ENCODE measurements at regions not wholly inside any gene's neighbourhood (a gene's known extent, or its start where the extent isn't known, plus 50 kb on each side); places are given as distances from the start of the nearest gene placed in this dataset.
"Not testable (repeated sequence)": the region's sequence is repeated elsewhere in the genome, so short reads cannot be mapped to it uniquely, and the experiment has no call there.

DNA sequence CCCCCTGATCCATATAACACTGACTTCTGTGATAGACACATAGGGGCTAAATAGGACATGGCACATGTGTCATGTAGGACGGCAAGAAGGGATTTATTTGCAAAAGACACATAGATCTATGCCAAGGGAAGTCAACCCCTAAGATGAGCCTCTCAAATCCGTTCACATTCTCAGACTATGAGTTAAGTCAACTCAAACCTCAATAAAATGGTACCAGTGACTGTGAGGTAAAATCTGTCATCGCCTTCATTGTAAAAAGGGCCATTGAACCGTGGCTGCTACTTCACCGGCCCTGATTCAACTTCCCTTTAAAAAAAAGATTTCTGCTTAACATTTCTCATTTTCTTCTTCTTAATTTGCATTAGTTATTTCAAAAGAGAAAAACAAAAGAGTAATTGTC is 144.0 kb downstream of the ZNF281 start:
- no peaks in the 10 kb centered on the region for H3K4me1 Mint-ChIP-seq
- no peaks in the 10 kb centered on the region for H3K36me3 Mint-ChIP-seq
- no peak overlapping the region for H3K27ac Mint-ChIP-seq
- CTCF ChIA-PET = interaction anchor here (1.2 kb wide), 1 partner anchor 10 kb away, joined by 3 read pairs; no protein-coding TSS in a partner anchor
- no peaks in the 10 kb centered on the region for H3K9me3 Mint-ChIP-seq
- DNase-seq = no peak
- H3K27me3 Mint-ChIP-seq = peaks cover 4% of the 10 kb centered on the region
- H3K4me3 Mint-ChIP-seq = no peak overlapping the region

DNA sequence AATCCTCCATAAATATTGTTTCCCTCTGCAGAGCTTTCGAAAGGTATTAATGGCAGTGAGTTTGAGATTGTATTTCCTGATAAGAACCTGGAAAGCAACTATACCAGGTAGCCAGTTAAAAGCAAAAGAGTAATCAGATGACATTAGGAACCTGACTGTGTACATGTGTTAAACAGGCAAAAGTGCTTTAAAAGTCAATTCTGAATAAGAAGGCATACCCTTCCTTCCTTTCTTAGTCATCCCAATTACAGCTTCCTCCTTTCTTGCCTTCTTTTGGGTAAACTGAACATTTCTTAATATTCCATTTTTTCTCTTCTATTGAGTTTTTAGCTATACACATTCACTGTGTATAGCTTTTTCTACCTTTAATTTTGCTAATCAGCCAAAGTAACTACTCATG is 144.7 kb downstream of the ZNF281 start:
- CTCF ChIA-PET = no interaction called here
- H3K27ac Mint-ChIP-seq = no peak overlapping the region
- no peak overlapping the region for H3K4me3 Mint-ChIP-seq
- no peaks in the 10 kb centered on the region for H3K9me3 Mint-ChIP-seq
- peaks cover 4% of the 10 kb centered on the region for H3K27me3 Mint-ChIP-seq
- H3K4me1 Mint-ChIP-seq = no peaks in the 10 kb centered on the region
- no peaks in the 10 kb centered on the region for H3K36me3 Mint-ChIP-seq
- no peak for DNase-seq

DNA sequence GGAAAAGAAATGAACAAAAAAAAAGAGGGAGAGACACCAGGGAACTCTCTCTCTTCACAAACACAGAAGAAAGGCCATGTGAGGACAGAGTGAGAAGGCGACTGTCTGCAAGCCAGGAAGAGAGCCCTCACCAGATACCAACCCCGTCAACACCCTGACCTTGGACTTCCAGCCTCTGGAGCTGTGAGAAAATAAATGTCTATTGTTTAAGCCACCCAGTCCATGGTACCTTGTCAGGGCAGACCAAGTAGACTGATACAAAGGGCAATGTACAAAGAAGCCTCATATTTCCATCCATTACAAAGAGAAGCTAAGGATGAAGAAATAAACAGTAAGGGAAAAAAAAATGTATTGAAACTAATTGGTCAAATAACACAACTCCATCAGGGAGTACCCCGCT is 146.6 kb downstream of the ZNF281 start:
- CTCF ChIA-PET = interaction anchor here (0.6 to 1.5 kb wide), 6 partner anchors 16 to 225 kb away, joined by 3 to 4 read pairs (median 3); no protein-coding TSS in a partner anchor
- H3K4me3 Mint-ChIP-seq = no peak overlapping the region
- H3K36me3 Mint-ChIP-seq = no peaks in the 10 kb centered on the region
- H3K9me3 Mint-ChIP-seq = no peaks in the 10 kb centered on the region
- H3K27ac Mint-ChIP-seq = no peak overlapping the region
- no peak for DNase-seq
- H3K4me1 Mint-ChIP-seq = no peaks in the 10 kb centered on the region
- peaks cover 4% of the 10 kb centered on the region for H3K27me3 Mint-ChIP-seq

DNA sequence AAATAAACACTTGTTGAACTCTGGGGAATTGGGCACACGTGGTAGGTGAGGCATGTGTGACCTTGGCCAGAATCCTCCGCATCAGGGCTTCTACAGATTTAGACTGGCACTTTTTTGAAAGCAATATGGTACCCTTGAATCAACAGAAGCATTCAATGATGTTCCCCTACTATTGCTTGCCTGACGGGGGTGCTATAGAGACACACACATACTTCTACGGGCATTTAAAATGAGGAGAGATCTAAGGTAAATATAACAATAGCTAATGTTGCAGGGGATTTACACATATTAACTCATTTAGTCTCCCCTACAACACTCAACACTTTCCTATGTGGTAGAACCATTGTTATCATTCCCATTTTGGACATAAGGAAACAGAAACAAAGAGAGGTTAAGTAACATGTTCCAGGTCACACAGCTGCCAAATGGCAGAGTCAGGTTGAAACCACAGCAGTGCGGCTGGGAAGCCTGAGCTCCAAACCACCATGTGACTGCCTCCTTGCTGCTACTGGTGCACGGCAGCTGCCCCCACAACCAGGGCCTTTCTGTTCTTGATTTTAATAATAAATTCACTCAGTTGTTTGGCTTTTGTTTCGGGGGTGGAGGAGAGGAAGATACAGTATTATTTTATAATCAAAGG is 147.4 kb downstream of the ZNF281 start:
- no peaks in the 10 kb centered on the region for H3K36me3 Mint-ChIP-seq
- H3K4me3 Mint-ChIP-seq = no peak overlapping the region
- DNase-seq = no peak
- H3K27ac Mint-ChIP-seq = no peak overlapping the region
- CTCF ChIA-PET = interaction anchor here (0.6 to 1.5 kb wide), 4 partner anchors 19 to 226 kb away, joined by 3 to 4 read pairs (median 3); no protein-coding TSS in a partner anchor
- H3K4me1 Mint-ChIP-seq = no peaks in the 10 kb centered on the region
- peaks cover 4% of the 10 kb centered on the region for H3K27me3 Mint-ChIP-seq
- no peaks in the 10 kb centered on the region for H3K9me3 Mint-ChIP-seq

DNA sequence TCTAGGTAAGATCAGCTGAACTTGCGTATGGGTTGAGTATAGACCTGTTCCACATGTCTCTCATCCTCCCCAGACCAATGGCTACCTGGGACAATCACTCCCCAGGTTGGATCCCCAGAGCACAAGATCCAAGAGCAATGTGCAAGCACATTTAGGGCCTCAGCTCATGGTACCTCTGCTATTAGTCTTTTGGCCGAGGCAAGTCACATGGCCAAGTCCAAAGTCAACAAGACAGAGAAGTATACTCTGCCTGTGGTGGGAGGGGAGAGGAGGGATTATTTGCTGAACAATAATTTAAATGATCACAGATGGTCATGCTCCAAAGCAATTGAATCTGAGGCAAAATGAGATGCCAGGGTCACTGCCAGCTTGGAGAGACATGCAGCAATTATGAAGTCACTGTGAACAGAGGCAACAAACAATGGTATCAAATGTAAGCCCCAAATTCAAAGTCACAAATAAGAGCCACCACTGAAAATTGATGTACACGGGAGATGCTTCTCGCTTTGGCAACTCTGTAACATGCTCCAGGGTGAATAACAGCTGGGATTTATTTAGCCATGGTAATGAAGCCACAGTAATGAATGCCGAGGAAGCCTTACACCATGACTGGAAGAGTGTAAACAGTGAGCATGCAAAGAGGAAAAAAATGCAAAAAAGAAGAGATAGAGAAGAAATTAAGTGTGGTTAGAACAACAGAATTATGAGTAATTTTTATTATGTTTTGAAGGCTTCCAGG is 149.1 kb downstream of the ZNF281 start:
- H3K4me1 Mint-ChIP-seq = no peaks in the 10 kb centered on the region
- H3K27me3 Mint-ChIP-seq = peaks cover 8% of the 10 kb centered on the region
- CTCF ChIA-PET = interaction anchor here (0.6 kb wide), 2 partner anchors 8 to 248 kb away, joined by 3 to 4 read pairs; no protein-coding TSS in a partner anchor
- no peak overlapping the region for H3K4me3 Mint-ChIP-seq
- no peak overlapping the region for H3K27ac Mint-ChIP-seq
- no peaks in the 10 kb centered on the region for H3K9me3 Mint-ChIP-seq
- no peaks in the 10 kb centered on the region for H3K36me3 Mint-ChIP-seq
- no peak for DNase-seq

DNA sequence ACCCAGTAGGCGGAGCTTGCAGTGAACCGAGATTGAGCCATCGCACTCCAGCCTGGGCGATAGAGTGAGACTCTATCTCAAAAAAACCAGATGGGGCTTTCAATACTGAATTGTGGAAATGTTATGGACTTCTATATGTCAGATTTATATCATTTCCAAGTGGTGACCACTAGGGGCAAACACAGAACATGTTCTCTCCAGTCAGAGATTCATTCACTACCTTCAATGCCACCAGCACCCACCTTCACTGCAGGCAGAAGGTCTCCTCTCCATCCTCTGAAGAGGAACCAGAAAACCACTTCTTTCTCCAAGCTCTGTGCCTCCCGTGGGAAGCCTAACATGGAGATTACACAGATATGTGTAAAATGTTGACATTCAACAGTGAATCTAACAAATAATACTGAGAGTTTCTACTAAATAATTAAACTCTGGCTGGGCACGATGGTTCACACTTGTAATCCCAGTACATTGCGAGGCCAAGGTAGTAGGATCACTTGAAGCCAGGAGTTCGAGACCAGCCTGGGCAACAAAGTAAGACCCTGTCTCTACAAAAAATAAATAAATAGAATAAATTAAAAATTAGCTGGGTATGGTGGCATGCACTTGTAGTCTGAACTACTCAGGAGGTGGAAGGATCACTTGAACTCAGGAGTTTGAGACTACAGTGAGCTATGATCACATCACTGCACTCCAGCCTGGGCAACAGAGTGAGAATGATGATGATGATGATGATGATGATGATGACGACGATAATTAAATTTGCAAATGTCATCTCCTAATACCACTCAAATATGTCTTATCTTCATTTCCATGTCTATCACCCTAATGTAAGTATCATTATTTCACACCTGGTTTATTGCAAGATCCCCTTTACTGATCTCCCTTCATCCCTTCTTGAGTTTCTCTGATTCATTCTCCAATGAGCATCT is 151.1 kb downstream of the ZNF281 start:
- Mint-ChIP-seq H3K4me3 (no peak overlapping the region), H3K27me3 (peaks cover 4% of the 10 kb centered on the region), H3K27ac (no peak overlapping the region), H3K36me3 (no peaks in the 10 kb centered on the region), H3K9me3 (no peaks in the 10 kb centered on the region), H3K4me1 (no peaks in the 10 kb centered on the region)
- CTCF ChIA-PET = interaction anchor here (0.9 to 1.8 kb wide), 5 partner anchors 9 to 45 kb away, joined by 3 to 6 read pairs (median 4); no protein-coding TSS in a partner anchor
- no peak for DNase-seq

DNA sequence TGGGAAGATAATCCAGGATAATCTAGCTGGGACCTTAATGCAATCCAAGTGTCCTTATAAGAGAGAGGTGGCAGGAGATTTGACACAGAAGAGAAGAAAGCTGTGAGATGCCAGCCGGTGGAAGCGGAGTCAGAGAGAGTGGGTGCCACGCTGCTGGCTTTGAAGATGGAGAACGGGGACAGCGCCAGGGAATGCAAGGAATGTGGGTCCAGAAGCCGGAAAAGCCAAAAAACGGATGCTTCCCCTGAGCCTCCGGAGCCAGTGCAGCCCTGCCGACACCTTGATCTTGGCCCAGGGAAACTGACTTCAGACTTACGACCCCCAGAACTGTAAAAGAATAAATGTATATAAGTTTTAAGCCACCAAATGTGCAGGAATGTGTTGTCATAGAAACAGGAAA is 152.6 kb downstream of the ZNF281 start:
- peaks cover 4% of the 10 kb centered on the region for H3K27me3 Mint-ChIP-seq
- DNase-seq = no peak
- H3K27ac Mint-ChIP-seq = no peak overlapping the region
- CTCF ChIA-PET = interaction anchor here (1.4 to 1.8 kb wide), 3 partner anchors 10 to 118 kb away, joined by 4 to 6 read pairs (median 5); no protein-coding TSS in a partner anchor
- no peaks in the 10 kb centered on the region for H3K4me1 Mint-ChIP-seq
- no peaks in the 10 kb centered on the region for H3K9me3 Mint-ChIP-seq
- no peak overlapping the region for H3K4me3 Mint-ChIP-seq
- no peaks in the 10 kb centered on the region for H3K36me3 Mint-ChIP-seq

DNA sequence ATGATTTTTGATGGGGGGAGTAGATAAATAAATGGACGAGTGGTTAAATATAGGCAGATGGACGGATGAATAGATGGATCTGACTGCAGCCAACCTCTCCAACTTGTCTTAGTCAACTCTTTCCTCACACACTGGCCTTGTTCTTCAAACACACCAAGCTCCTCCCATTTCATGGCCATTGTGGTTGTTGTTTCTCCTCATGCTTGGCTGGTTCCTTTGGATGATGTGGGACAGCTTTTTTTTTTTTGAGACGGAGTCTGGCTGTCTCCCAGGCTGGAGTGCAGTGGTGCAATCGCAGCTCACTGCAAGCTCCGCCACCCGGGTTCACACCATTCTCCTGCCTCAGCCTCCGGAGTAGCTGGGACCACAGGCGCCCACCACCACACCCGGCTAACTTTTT is 155.2 kb downstream of the ZNF281 start:
- CTCF ChIA-PET = interaction anchor here (1.2 to 1.5 kb wide), 3 partner anchors 14 to 115 kb away, joined by 3 to 4 read pairs (median 3); no protein-coding TSS in a partner anchor
- H3K4me3 Mint-ChIP-seq, H3K9me3 Mint-ChIP-seq: not testable (repeated sequence)

DNA sequence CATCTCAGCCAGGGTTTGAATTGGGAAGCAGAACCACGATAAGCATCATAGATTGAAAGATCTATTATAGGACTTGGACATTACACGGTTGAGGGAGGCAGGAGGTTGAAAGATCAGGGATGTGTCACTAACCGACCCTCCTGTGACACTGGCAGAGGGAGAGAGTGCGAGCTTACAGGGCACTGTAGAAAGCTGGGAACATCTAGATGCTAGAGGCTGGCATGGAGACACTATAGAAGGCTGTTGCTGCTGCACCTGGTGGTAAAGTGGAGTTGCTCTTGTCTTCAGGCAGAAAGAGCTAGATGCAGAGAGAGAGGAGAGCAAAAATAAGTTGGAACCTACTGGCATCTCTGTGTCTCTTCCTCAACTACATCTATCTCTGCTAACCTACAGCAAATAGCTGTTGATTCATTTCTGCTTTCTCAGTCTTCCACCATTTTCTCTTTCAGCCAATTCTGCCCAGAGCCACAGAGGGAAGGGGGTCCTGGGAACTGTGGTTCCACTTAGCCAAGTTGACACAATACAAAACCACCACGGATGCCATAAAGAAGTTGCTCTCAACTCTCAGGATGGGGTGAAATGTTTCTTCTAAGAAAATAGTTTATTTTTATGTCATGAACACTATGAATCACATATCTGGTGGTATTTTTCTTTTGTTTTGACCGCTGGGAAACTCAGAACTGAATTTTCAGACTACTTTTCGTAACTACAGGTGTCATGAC is 155.9 kb downstream of the ZNF281 start:
- Mint-ChIP-seq H3K4me1 (no peaks in the 10 kb centered on the region), H3K36me3 (no peaks in the 10 kb centered on the region), H3K27me3 (peaks cover 8% of the 10 kb centered on the region), H3K27ac (no peak overlapping the region), H3K4me3 (no peak overlapping the region), H3K9me3 (no peaks in the 10 kb centered on the region)
- CTCF ChIA-PET = interaction anchor here (1.5 kb wide), 1 partner anchor 14 kb away, joined by 4 read pairs; no protein-coding TSS in a partner anchor
- DNase-seq = no peak

More for the DNA sequence above, 155.2 kb downstream of the ZNF281 start:
- not testable (repeated sequence) for H3K36me3 Mint-ChIP-seq, DNase-seq, H3K27me3 Mint-ChIP-seq, H3K4me1 Mint-ChIP-seq, H3K27ac Mint-ChIP-seq

DNA sequence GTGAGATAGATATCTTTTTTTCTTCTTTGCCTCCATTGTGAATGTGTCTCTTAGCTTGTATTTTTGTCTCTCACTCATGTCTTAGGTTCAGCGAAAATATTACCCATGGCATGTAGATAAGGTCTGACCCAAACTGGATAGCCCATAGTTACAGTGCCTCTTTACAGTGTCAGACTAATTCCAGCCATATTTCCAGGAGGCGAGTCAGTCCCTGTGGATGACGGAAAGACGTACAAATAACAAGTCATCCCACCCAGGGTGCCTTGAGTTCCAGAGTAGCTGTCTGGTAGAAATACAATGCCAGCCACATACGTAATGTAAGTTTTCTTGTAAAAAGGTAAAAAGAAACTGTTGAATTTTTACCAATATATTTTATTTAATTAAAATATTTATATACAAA is 157.3 kb downstream of the ZNF281 start:
- no peaks in the 10 kb centered on the region for H3K36me3 Mint-ChIP-seq
- no peak overlapping the region for H3K4me3 Mint-ChIP-seq
- no peak for DNase-seq
- H3K9me3 Mint-ChIP-seq = no peaks in the 10 kb centered on the region
- no peaks in the 10 kb centered on the region for H3K4me1 Mint-ChIP-seq
- no peak overlapping the region for H3K27ac Mint-ChIP-seq
- CTCF ChIA-PET = interaction anchor here (0.6 to 1.2 kb wide), 2 partner anchors 8 to 113 kb away, joined by 3 read pairs; no protein-coding TSS in a partner anchor
- H3K27me3 Mint-ChIP-seq = peaks cover 16% of the 10 kb centered on the region

DNA sequence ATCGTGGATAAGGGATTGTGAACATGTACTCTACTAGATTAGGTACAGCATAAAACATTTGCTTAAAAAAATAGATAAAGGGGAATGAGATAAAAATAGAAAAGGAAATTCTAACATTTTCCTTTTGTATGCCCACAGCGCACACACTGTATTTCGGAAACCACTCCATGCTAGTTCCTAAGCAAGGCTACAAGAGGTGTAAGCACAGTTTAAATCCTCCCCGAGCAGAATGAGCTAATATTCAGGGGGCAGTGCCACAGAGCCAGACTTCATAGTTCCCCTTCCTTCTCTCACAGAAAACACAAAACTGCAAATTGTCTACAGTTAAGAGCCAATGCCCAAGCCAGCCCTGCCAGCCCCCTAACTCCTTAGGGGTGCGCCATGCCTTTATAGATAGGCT is 159.4 kb downstream of the ZNF281 start:
- Mint-ChIP-seq H3K27ac (no peak overlapping the region), H3K9me3 (no peaks in the 10 kb centered on the region), H3K4me3 (no peak overlapping the region), H3K4me1 (no peaks in the 10 kb centered on the region), H3K36me3 (no peaks in the 10 kb centered on the region), H3K27me3 (peaks cover 20% of the 10 kb centered on the region)
- DNase-seq = no peak
- CTCF ChIA-PET = no interaction called here

DNA sequence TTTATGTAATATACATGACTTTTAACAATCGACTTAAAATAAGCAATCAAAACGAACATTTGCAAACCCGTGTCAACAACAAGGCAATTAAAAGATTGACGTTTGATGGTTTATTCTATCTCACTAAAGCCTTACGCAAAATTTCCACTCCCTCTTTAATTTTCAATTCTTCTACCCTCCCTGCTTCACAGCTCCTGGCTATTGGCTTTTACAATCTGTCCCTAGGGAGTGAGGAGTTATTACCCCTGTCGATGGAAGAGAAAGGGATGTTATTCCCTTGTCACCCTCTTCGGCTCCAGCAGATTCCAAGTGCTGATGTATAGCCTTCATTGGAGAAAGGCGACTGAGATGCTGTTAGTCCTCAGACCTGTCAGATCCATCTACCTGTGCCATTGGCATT is 161.3 kb downstream of the ZNF281 start:
- no peak overlapping the region for H3K27ac Mint-ChIP-seq
- H3K9me3 Mint-ChIP-seq = no peaks in the 10 kb centered on the region
- no peaks in the 10 kb centered on the region for H3K36me3 Mint-ChIP-seq
- no peak overlapping the region for H3K4me3 Mint-ChIP-seq
- H3K27me3 Mint-ChIP-seq = peaks cover 24% of the 10 kb centered on the region
- CTCF ChIA-PET = no interaction called here
- DNase-seq = no peak
- H3K4me1 Mint-ChIP-seq = no peaks in the 10 kb centered on the region

DNA sequence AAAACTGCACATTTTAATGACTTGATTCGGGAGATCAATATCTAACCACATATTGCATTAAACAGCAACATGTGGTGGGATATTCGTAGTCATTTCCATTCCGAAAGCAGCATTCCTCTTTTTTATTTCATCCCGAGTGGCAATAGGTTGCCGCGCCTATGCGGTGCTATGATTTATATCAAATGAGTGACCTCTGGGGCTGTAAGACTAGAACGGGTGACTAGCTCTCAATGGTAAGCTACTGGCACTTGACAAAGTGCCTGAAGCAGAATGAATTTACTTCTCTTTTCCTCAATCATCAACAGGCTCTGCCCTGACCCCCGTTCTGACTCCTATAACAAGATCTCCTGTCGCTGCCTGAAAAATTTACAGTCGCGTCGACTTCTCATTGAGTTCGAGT is 162.3 kb downstream of the ZNF281 start:
- H3K27ac Mint-ChIP-seq = no peak overlapping the region
- no peak overlapping the region for H3K4me3 Mint-ChIP-seq
- no peak for DNase-seq
- H3K9me3 Mint-ChIP-seq = no peaks in the 10 kb centered on the region
- CTCF ChIA-PET = interaction anchor here (0.6 kb wide), 1 partner anchor 213 kb away, joined by 3 read pairs; no protein-coding TSS in a partner anchor
- peaks cover 27% of the 10 kb centered on the region for H3K27me3 Mint-ChIP-seq
- no peaks in the 10 kb centered on the region for H3K4me1 Mint-ChIP-seq
- H3K36me3 Mint-ChIP-seq = no peaks in the 10 kb centered on the region

All from activated naive CD4-positive, alpha-beta T cell treated with anti-CD3 and anti-CD28 coated beads, Interleukin-2, amount 10 ng/mL, durations not matched to agents 7 days and 5 days (primary cell).